HG02973 (cell line): ENCODE measurements at regions not wholly inside any gene's neighbourhood (a gene's known extent, or its start where the extent isn't known, plus 50 kb on each side); places are given as distances from the start of the nearest gene placed in this dataset.
"Not testable (repeated sequence)": the region's sequence is repeated elsewhere in the genome, so short reads cannot be mapped to it uniquely, and the experiment has no call there.

Experiments used
- ATAC-seq: cut with Tn5 transposase; IDR thresholded peaks from one replicate; pipeline ENCODE4 v1.9.1; 2021; ENCODE audit warnings: moderate library complexity; ENCODE audit not compliant: unreplicated experiment

GRCh38 chr4:27350161-27350560 is 489.5 kb downstream of the STIM2 start:
- no peak for ATAC-seq

GRCh38 chr4:27357283-27357682 is 496.6 kb downstream of the STIM2 start:
- ATAC-seq = no peak

- no peak for ATAC-seq
Observed at GRCh38 chr4:27358269-27358668, 497.6 kb downstream of the STIM2 start.

- ATAC-seq = no peak
Observed at GRCh38 chr4:27360131-27360530, 499.5 kb downstream of the STIM2 start.

- ATAC-seq = no peak
Observed at GRCh38 chr4:27360790-27361267, 500.2 kb downstream of the STIM2 start.

- no peak for ATAC-seq
Observed at GRCh38 chr4:27364509-27364908, 503.9 kb downstream of the STIM2 start.

GRCh38 chr4:27366104-27366823 is 505.6 kb downstream of the STIM2 start:
- ATAC-seq = no peak

GRCh38 chr4:27368781-27369180 is 508.1 kb downstream of the STIM2 start:
- ATAC-seq = no peak

GRCh38 chr4:27381815-27382214 is 521.2 kb downstream of the STIM2 start:
- ATAC-seq = no peak

- ATAC-seq = no peak
Observed at GRCh38 chr4:27387711-27388110, 527.1 kb downstream of the STIM2 start.

- no peak for ATAC-seq
Observed at GRCh38 chr4:27397886-27398285, 537.2 kb downstream of the STIM2 start.

- ATAC-seq = no peak
Observed at GRCh38 chr4:27398631-27399310, 538.1 kb downstream of the STIM2 start.

GRCh38 chr4:27407616-27408015 is 547.0 kb downstream of the STIM2 start:
- ATAC-seq = no peak

- no peak for ATAC-seq
Observed at GRCh38 chr4:27412613-27413012, 552.0 kb downstream of the STIM2 start.

GRCh38 chr4:27414887-27415731 is 554.5 kb downstream of the STIM2 start:
- no peak for ATAC-seq

- ATAC-seq = no peak
Observed at GRCh38 chr4:27428661-27429060, 568.0 kb downstream of the STIM2 start.

GRCh38 chr4:27429364-27429871 is 568.8 kb downstream of the STIM2 start:
- no peak for ATAC-seq

- no peak for ATAC-seq
Observed at GRCh38 chr4:27442146-27442545, 581.5 kb downstream of the STIM2 start.

- not testable (repeated sequence) for ATAC-seq
Observed at GRCh38 chr4:27442661-27443060, 582.0 kb downstream of the STIM2 start.

GRCh38 chr4:27463816-27464215 is 603.2 kb downstream of the STIM2 start:
- ATAC-seq = no peak

GRCh38 chr4:27467351-27467750 is 606.7 kb downstream of the STIM2 start:
- ATAC-seq = no peak
